Endothelial cell (in vitro differentiated cells): ENCODE measurements at regions not wholly inside any gene's neighbourhood (a gene's known extent, or its start where the extent isn't known, plus 50 kb on each side); places are given as distances from the start of the nearest gene placed in this dataset.

Experiments used
- DNase-seq: peaks from one replicate; pipeline ENCODE4 v3.0.0; 2021; ENCODE audit warnings: low spot score
- H3K27ac Mint-ChIP-seq: one replicate; pipeline ENCODE4 v1.8.0; 2021; ENCODE audit warnings: mixed read lengths, inconsistent platforms; ENCODE audit not compliant: unreplicated experiment
- H3K27me3 Mint-ChIP-seq: one replicate; pipeline ENCODE4 v1.8.0; 2021; ENCODE audit warnings: mild to moderate bottlenecking, moderate library complexity, mixed read lengths, inconsistent platforms; ENCODE audit not compliant: unreplicated experiment
- H3K36me3 Mint-ChIP-seq: one replicate; pipeline ENCODE4 v1.8.0; 2021; ENCODE audit warnings: mild to moderate bottlenecking, low read depth, mixed read lengths, inconsistent platforms; ENCODE audit not compliant: unreplicated experiment
- H3K4me1 Mint-ChIP-seq: one replicate; pipeline ENCODE4 v1.8.0; 2021; ENCODE audit warnings: mild to moderate bottlenecking, mixed read lengths, inconsistent platforms; ENCODE audit not compliant: unreplicated experiment
- H3K4me3 Mint-ChIP-seq: one replicate; pipeline ENCODE4 v1.8.0; 2021; ENCODE audit warnings: mild to moderate bottlenecking, mixed read lengths, inconsistent platforms; ENCODE audit not compliant: unreplicated experiment
- H3K9me3 Mint-ChIP-seq: one replicate; pipeline ENCODE4 v1.8.0; 2021; ENCODE audit warnings: mixed read lengths, inconsistent platforms; ENCODE audit not compliant: unreplicated experiment
- CTCF ChIP-seq: fragments of 200-600 bp; sonication (generic); IDR thresholded peaks from one replicate; pipeline ENCODE4 v1.5.0; 2021; ENCODE audit warnings: antibody characterized with exemption; ENCODE audit not compliant: unreplicated experiment

DNA sequence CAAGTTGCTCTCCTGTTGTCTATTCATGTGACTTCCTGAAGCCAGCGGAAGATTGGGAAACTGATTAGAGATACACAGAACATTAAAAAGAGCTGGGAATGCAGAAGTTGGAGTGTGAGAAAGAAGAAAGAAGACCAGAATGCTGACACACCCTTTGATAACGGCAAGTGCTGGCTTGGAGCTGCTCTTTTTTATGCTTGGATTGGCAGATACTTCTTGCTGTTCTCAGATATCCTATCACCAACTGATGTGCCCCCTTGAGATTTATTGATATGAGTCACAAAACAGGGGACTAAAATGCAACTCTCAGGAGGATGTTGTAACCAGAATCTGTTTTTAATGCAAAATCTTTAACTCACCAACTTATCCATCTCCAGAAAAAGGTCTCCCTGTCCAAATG is 56.0 kb upstream of the ASTN2 start:
- Mint-ChIP-seq H3K36me3 (no peaks in the 10 kb centered on the region), H3K4me3 (no peak overlapping the region), H3K4me1 (no peaks in the 10 kb centered on the region), H3K27me3 (no peaks in the 10 kb centered on the region), H3K27ac (no peak overlapping the region), H3K9me3 (no peaks in the 10 kb centered on the region)
- no peak for DNase-seq
- TF ChIP-seq CTCF = no peak

- no peak for TF ChIP-seq CTCF
- H3K27me3 Mint-ChIP-seq = no peaks in the 10 kb centered on the region
- no peaks in the 10 kb centered on the region for H3K4me1 Mint-ChIP-seq
- no peaks in the 10 kb centered on the region for H3K9me3 Mint-ChIP-seq
- no peak overlapping the region for H3K4me3 Mint-ChIP-seq
- no peak for DNase-seq
- no peak overlapping the region for H3K27ac Mint-ChIP-seq
- no peaks in the 10 kb centered on the region for H3K36me3 Mint-ChIP-seq
These were observed 55.6 kb upstream of the ASTN2 start for GRCh38 chr9:117470455-117470854.

DNA sequence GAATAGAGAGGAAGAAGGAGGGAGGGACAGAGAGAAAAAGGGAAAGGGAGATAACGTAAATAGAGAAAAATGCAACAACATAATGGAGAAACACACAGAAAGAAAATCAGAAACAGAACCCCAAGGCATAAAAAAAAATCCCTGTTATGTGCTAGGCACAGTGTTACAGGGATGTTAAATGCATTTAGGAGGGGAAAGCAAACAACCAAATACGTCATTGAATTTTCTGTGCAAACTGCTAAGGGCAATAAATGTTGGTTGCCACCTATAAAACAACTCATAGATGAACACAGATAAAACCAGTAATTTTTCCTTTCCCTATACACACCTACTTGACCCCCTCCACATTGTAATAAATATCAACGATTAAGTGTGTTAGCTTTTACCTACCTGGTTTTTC is 51.3 kb upstream of the ASTN2 start:
- Mint-ChIP-seq H3K9me3 (no peaks in the 10 kb centered on the region), H3K27ac (no peak overlapping the region), H3K27me3 (no peaks in the 10 kb centered on the region), H3K4me3 (no peak overlapping the region), H3K36me3 (no peaks in the 10 kb centered on the region), H3K4me1 (no peaks in the 10 kb centered on the region)
- TF ChIP-seq CTCF = no peak
- DNase-seq = no peak

DNA sequence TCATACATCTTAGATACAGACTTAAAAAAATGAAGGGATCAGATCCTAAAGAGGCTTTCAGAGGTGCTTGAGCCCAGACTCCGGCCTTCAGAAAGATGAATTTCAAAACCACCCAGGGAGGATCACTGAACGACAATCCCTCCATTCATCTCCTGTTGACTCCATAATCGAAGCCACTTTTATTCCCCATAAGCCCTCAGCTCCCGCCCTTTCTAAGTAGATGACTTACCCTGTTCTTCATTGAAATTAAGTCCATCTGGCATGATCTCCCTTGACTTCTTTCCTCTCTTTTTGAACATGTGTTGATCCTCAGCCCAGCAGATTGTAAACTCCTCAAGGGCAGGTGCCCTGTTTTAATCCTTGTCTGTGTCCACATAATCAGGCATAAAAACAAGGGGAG is 50.8 kb upstream of the ASTN2 start:
- no peaks in the 10 kb centered on the region for H3K4me1 Mint-ChIP-seq
- H3K27me3 Mint-ChIP-seq = no peaks in the 10 kb centered on the region
- no peak for DNase-seq
- TF ChIP-seq CTCF = no peak
- no peaks in the 10 kb centered on the region for H3K9me3 Mint-ChIP-seq
- H3K27ac Mint-ChIP-seq = no peak overlapping the region
- H3K36me3 Mint-ChIP-seq = no peaks in the 10 kb centered on the region
- no peak overlapping the region for H3K4me3 Mint-ChIP-seq

DNA sequence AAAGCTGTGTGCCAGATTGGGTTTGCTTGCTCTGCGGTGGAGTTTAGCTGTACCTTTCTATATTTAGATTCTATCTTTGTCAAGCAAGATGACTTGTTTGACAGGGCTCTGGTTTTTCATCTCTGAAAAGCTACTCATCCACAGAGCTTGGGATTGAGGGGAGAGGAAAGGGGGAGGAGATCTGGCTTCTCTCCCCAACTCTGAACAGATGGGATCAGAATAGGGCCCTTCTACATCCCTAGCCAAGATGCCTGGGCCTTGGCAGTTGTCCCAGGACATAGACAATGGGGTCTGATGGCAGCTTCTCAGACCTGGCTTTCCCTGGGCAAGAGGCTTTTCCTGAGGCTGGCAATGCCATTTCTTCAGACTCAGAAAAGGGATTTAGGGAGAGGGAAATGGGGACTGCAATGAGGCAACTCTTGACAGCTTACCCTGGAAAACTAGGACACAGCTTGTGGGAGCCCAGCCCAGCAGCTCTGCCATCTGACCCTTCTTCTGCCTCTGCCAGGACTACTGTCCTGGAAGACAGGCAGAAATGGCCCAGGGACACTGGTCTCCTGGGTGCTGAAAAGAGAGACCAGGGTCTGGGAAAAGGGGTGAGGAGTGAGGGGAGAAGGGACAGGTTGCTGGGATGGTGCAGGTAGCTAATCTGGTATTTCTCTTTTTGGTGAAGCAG is 50.2 kb upstream of the ASTN2 start:
- Mint-ChIP-seq H3K27ac (no peak overlapping the region), H3K4me1 (no peaks in the 10 kb centered on the region), H3K27me3 (no peaks in the 10 kb centered on the region), H3K9me3 (no peaks in the 10 kb centered on the region), H3K4me3 (no peak overlapping the region), H3K36me3 (no peaks in the 10 kb centered on the region)
- no peak for DNase-seq
- no peak for TF ChIP-seq CTCF
